ENCODE measurements at regions not wholly inside any gene's neighbourhood (a gene's known extent, or its start where the extent isn't known, plus 50 kb on each side); places are given as distances from the start of the nearest gene placed in this dataset.

DNA sequence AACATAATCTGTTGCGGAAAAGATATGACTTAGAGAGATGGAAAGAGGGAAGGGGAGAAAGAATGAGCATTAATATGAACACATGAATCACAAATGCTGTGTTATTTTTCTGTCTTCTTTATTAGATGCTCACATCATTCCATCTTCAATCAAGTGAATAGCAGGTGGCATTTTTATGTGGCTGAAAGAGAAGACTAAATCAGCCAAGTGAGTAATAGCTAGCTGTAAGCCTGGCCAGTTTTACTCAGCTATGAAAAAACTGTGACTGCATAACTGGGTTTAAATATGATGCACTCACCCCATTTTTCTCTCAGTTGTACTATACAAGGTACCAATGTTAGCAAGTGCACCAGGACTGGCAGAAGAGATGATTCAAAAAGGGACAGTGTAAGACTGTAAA, 571.1 kb downstream of the JRKL start:
- Mint-ChIP-seq H3K4me3 (ENCODE audit: unreplicated experiment) (no peak overlapping the region), H3K27ac (ENCODE audit: unreplicated experiment) (no peak overlapping the region), H3K36me3 (ENCODE audit: low read depth, unreplicated experiment) (no peaks in the 10 kb centered on the region), H3K4me1 (ENCODE audit: unreplicated experiment) (no peaks in the 10 kb centered on the region), H3K9me3 (ENCODE audit: unreplicated experiment) (no peaks in the 10 kb centered on the region), H3K27me3 (ENCODE audit: unreplicated experiment) (peaks cover 1% of the 10 kb centered on the region)
- TF ChIP-seq, protein P1, sequence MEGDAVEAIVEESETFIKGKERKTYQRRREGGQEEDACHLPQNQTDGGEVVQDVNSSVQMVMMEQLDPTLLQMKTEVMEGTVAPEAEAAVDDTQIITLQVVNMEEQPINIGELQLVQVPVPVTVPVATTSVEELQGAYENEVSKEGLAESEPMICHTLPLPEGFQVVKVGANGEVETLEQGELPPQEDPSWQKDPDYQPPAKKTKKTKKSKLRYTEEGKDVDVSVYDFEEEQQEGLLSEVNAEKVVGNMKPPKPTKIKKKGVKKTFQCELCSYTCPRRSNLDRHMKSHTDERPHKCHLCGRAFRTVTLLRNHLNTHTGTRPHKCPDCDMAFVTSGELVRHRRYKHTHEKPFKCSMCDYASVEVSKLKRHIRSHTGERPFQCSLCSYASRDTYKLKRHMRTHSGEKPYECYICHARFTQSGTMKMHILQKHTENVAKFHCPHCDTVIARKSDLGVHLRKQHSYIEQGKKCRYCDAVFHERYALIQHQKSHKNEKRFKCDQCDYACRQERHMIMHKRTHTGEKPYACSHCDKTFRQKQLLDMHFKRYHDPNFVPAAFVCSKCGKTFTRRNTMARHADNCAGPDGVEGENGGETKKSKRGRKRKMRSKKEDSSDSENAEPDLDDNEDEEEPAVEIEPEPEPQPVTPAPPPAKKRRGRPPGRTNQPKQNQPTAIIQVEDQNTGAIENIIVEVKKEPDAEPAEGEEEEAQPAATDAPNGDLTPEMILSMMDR (IDR thresholded peaks at IDR 0.05; ENCODE audit: unreplicated experiment) = no peak
- no peak for DNase-seq (ENCODE audit: low spot score)

GRCh38 chr11:96961931-96962330, 572.1 kb downstream of the JRKL start:
- no peaks in the 10 kb centered on the region for H3K4me1 Mint-ChIP-seq (ENCODE audit: unreplicated experiment)
- no peak overlapping the region for H3K4me3 Mint-ChIP-seq (ENCODE audit: unreplicated experiment)
- TF ChIP-seq, protein P1 (IDR thresholded peaks at IDR 0.05; ENCODE audit: unreplicated experiment) = no peak
- peaks cover 3% of the 10 kb centered on the region for H3K27me3 Mint-ChIP-seq (ENCODE audit: unreplicated experiment)
- H3K36me3 Mint-ChIP-seq (ENCODE audit: low read depth, unreplicated experiment) = no peaks in the 10 kb centered on the region
- no peaks in the 10 kb centered on the region for H3K9me3 Mint-ChIP-seq (ENCODE audit: unreplicated experiment)
- DNase-seq (ENCODE audit: low spot score) = no peak
- no peak overlapping the region for H3K27ac Mint-ChIP-seq (ENCODE audit: unreplicated experiment)

- H3K4me1 Mint-ChIP-seq (ENCODE audit: unreplicated experiment) = no peaks in the 10 kb centered on the region
- H3K27ac Mint-ChIP-seq (ENCODE audit: unreplicated experiment) = no peak overlapping the region
- no peaks in the 10 kb centered on the region for H3K36me3 Mint-ChIP-seq (ENCODE audit: low read depth, unreplicated experiment)
- H3K9me3 Mint-ChIP-seq (ENCODE audit: unreplicated experiment) = no peaks in the 10 kb centered on the region
- H3K27me3 Mint-ChIP-seq (ENCODE audit: unreplicated experiment) = peaks cover 3% of the 10 kb centered on the region
- TF ChIP-seq, protein P1 (IDR thresholded peaks at IDR 0.05; ENCODE audit: unreplicated experiment) = no peak
- DNase-seq (ENCODE audit: low spot score) = no peak
- no peak overlapping the region for H3K4me3 Mint-ChIP-seq (ENCODE audit: unreplicated experiment)
These were observed 573.6 kb downstream of the JRKL start for GRCh38 chr11:96963375-96963774.

DNA sequence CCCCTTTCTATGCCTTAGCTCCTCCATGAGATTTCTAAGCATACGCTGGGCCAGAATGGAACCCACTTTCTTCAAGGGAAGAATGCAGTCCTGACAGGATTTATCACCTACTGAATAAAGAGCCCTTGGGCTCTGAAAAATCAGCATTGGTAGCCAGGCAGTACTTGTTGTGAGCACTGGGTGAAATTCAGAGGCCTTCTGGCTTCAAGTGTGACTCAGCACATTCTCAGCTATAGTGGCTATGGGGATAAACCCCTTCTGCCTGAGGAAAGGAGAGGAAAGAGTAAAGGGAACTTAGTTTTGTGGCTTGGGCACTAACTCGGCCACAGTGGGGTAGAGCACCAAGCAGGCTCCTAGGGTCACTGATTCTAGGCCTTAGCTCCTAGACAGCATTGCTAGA, 574.8 kb downstream of the JRKL start:
- Mint-ChIP-seq H3K9me3 (ENCODE audit: unreplicated experiment) (no peaks in the 10 kb centered on the region), H3K27ac (ENCODE audit: unreplicated experiment) (no peak overlapping the region), H3K4me1 (ENCODE audit: unreplicated experiment) (no peaks in the 10 kb centered on the region), H3K4me3 (ENCODE audit: unreplicated experiment) (no peak overlapping the region), H3K36me3 (ENCODE audit: low read depth, unreplicated experiment) (no peaks in the 10 kb centered on the region), H3K27me3 (ENCODE audit: unreplicated experiment) (peaks cover 3% of the 10 kb centered on the region)
- TF ChIP-seq, protein P1 (IDR thresholded peaks at IDR 0.05; ENCODE audit: unreplicated experiment) = no peak
- DNase-seq (ENCODE audit: low spot score) = no peak

DNA sequence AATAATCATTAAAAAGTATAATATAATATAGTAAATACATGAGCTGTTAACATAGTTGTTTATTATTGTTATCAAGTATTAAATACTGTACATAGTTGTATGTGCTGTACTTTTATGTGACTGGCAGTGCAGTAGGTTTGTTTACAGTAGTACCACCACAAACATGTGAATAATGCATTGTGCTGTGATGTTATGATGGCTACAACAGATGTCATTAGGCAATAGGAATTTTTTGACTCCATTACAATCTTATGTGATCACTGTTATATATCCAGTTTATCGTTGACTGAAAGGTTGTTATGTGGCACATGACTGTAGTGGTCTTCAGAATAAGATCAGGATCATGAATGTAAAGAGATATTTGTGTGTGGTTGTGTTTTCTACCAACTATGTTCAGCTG, 577.8 kb downstream of the JRKL start:
- Mint-ChIP-seq H3K36me3 (ENCODE audit: low read depth, unreplicated experiment) (no peaks in the 10 kb centered on the region), H3K27me3 (ENCODE audit: unreplicated experiment) (peaks cover 3% of the 10 kb centered on the region), H3K27ac (ENCODE audit: unreplicated experiment) (no peak overlapping the region), H3K9me3 (ENCODE audit: unreplicated experiment) (no peaks in the 10 kb centered on the region), H3K4me3 (ENCODE audit: unreplicated experiment) (no peak overlapping the region), H3K4me1 (ENCODE audit: unreplicated experiment) (no peaks in the 10 kb centered on the region)
- TF ChIP-seq, protein P1 (IDR thresholded peaks at IDR 0.05; ENCODE audit: unreplicated experiment) = no peak
- no peak for DNase-seq (ENCODE audit: low spot score)
